ENCODE measurements at regions not wholly inside any gene's neighbourhood (a gene's known extent, or its start where the extent isn't known, plus 50 kb on each side); places are given as distances from the start of the nearest gene placed in this dataset.

DNA sequence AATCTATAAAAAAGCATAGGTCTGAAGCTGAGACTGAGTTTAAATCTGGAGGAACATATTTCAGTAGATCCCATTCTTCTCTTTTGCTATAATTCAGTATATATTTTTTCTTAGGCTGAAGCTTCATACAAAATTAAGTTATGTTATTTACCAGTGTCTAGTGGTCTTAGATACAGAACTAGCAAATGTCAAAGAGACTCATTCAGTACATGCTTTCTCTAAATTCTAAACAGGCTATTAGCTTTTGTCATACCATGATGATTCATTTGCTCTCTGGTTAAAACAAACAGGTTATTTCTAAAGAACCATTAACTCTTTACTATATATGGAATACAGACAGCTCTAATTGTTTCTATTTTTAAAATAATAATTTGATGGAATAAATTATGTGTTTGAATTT is 1170.2 kb upstream of the PRMT6 start:
- TF ChIP-seq, protein P1, sequence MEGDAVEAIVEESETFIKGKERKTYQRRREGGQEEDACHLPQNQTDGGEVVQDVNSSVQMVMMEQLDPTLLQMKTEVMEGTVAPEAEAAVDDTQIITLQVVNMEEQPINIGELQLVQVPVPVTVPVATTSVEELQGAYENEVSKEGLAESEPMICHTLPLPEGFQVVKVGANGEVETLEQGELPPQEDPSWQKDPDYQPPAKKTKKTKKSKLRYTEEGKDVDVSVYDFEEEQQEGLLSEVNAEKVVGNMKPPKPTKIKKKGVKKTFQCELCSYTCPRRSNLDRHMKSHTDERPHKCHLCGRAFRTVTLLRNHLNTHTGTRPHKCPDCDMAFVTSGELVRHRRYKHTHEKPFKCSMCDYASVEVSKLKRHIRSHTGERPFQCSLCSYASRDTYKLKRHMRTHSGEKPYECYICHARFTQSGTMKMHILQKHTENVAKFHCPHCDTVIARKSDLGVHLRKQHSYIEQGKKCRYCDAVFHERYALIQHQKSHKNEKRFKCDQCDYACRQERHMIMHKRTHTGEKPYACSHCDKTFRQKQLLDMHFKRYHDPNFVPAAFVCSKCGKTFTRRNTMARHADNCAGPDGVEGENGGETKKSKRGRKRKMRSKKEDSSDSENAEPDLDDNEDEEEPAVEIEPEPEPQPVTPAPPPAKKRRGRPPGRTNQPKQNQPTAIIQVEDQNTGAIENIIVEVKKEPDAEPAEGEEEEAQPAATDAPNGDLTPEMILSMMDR (IDR thresholded peaks at IDR 0.05; ENCODE audit: low read depth, low read length), result no peak
- no peak for TF ChIP-seq POLR2A (IDR thresholded peaks at IDR 0.05; ENCODE audit: extremely low read depth, insufficient read length)
